GM21423 (cell line): ENCODE measurements at regions not wholly inside any gene's neighbourhood (a gene's known extent, or its start where the extent isn't known, plus 50 kb on each side); places are given as distances from the start of the nearest gene placed in this dataset.

Source experiments
- ATAC-seq: cut with Tn5 transposase; IDR thresholded peaks from one replicate; pipeline ENCODE4 v1.9.1; 2021; ENCODE audit warnings: mild to moderate bottlenecking, moderate library complexity; ENCODE audit not compliant: unreplicated experiment

DNA sequence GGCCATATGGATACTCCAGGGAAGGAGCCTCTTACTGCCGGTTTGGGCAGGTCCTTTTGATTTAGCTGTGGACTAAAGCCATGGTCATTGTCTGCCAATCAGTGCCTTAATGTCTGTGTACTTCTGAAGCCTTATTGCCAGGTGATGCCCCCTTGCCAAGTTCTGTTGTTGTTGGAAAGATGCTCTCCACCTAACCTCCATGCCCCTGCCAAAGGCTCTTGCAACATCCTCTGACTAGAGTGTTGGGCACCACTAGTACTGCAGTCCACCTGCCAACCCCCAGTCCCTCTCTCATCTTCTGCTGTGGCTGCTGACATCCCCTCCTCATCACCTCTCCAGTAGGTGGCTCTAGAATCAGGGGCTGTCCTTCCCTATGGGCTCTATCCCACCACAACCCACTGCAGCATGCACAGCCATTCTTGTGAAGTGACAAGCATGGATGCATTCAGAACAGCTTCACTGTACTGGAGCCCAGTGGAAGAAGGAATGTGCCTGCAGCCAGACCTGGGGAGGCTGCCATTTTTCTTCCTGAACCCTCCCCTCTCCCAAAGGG lies 375.3 kb upstream of the CDH5 start:
- ATAC-seq, result no peak

DNA sequence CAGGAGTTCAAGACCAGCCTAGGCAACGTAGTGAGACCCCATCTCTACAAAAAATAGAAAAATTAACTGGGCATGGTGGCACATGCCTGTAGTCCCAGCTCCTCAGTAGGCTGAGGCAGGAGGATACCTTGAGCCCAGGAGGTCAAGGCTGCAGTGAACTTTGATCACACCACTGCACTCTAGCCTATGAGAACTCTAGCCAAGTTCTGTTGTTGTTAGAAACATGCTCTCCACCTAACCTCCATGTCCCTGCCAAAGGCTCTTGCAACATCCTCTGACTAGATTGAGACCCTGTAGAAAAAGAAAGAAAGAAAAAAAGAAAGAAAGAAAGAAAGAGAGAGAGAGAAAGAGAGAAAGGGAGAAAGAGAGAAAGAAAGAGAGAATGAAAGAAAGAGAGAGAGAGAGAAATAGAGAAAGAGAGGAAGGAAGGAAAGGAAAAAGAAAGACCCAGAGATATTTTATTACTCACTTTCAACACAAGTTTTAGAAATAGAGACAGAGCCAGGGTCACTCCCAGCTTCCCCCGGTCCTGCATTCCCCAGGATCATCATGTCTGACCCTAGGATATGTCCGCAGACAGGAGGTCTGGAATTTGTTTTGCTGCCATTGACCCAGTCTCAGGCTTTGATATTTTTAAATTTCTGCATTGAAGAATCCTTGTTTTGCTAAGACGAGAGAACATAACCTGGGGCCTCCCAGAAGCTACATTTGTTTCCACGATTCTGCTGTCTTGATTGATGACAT lies 376.5 kb upstream of the CDH5 start:
- no peak for ATAC-seq

DNA sequence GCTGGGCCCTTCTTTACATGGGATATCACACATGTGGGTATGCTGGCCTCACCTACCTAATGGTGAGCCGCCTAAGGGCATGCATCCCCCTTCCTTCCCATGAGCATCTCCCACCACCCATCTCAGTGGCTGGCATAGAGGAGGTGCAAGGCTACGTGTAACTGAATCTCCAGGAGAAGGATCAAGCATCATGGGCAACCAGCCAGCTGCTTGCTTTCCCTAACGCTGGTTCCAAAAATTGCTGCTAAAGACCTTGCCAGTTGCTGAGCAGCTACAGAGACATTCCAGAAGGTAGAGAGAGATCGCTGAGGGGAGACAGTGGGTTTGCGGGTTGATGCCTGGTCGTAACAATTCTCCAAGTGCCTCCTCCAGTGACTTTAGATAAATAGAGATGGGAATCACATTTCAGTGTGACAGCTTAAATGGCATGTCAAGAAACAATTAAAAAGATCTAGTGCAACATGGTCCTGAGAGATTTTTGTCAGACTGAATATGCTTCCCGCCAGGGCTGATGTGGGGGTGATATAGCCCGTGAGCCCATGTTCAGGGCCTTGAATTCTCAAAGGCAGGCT lies 378.4 kb upstream of the CDH5 start:
- no peak for ATAC-seq

DNA sequence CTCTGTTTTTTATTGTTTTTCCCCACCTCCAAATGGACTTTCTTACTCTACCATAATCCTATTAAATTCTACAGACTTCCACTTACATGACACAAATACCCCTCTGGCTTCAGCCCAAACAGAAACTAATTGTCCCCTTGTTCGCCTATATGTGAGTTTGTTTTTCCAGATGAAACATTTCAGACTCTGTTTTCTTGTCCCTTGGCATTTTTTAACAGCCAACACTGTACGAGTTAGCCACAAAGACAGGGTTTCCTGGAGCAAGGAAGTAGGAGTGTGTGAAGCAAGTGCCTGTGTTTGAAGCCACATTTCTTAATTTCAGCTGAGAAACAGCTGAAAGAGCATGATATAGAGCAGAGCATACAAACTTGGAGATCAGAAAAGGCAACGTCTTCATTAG lies 382.2 kb upstream of the CDH5 start:
- no peak for ATAC-seq

DNA sequence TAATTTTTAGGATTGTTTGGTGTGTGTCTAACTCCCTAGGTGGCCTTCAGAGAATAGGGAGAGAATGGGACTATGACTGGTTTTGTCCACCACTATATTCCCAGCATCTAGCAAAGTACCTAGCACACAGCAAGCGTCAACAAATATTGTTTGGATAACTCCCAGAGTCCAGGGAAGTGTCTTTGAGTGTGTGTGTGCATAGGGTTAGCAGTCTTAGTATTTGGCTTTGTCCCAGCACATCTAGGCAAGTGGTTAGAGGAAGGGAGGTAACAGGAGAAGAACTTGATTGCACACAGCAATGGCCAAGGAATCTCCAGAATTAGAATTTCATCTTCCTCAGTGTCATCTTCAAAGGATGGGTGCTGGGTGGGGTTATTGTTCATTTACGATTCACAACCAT lies 385.4 kb upstream of the CDH5 start:
- ATAC-seq, result no peak

DNA sequence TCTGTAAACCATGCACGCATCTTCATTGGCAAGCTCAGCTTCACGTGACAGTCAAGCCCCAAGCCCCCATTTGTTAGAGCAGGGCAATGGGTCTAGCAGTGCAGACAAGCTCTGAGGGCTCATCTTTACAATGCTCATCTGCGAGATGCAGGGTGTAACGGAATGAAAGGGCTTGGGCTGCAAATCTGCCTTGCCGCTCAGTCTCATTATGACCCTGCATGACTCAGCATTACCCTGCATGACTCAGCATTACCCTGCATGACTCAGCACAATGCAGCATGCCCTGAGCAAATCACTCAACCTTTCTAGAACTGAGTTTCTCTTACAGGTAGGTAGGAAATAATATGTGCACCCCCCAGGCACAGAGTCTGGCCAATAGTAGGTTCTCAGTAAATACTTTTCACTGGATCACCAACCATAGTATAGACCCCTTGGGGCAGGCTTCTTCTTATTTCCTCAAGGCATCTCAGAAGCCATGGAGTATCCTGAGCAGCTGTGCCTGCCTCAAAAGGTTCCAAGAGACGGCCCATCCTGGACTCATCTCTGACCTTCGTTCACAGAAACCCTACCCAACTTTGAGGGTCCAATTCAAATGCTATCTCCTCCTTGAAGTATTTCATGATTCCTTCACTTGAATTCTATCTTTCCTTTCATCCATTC lies 391.3 kb upstream of the CDH5 start:
- ATAC-seq, result no peak

DNA sequence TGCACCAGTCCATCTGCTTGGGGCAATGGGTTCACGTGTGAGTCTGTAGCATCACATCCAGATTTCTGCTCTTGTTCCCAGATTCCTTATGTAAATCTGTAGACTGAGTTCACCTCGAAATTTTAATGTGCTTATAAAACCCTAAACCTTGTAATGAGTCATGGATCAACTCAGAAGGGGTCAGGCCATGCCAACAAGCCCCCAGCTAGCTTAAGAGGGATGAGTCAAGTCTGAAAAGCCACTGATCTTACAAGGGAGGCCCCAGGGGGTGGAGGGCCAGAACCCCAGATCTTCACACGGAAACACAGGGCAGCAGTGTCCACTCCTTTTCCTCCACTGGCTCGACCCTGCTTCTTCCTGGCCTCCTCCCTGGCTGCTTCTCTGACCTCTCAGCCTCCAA lies 399.1 kb upstream of the CDH5 start:
- ATAC-seq, result no peak

DNA sequence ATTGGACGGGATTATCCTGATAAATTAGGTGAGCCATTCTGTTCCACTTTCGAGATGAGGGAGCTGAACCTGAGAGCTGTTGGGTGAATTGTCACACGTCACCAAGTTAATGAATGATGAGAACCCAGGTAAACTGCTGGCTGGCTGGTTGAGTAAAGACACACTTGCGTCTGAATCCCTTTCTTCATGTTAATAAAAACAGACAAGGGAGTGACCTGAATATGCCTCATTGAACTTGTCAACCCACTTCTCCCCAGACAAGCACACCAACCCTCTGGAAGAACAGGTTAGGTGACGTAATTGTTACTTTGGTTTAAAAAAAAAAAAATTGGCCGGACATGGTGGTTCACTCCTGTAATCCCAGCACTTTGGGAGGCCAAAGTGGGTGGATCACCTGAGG lies 400.9 kb upstream of the CDH5 start:
- ATAC-seq, result no peak

DNA sequence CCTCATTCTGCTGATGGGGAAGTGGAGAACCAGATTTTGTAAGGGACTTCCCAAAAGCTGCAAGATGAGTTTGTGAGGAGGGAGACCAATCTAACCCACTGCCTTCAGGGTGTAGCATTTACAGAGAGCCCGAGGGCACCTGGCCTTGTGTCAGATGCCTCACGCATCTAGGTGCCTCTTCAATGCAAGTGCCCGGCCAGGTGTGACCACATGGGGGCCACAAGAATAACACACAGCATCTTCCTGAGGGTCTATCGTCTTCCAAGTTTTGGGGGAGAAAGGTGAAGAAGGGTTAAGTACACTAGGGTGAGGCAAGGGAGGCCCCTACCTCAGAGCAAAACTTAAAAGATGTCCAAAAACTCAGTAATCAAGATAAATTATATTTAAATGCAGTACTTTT lies 401.7 kb upstream of the CDH5 start:
- ATAC-seq, result no peak

DNA sequence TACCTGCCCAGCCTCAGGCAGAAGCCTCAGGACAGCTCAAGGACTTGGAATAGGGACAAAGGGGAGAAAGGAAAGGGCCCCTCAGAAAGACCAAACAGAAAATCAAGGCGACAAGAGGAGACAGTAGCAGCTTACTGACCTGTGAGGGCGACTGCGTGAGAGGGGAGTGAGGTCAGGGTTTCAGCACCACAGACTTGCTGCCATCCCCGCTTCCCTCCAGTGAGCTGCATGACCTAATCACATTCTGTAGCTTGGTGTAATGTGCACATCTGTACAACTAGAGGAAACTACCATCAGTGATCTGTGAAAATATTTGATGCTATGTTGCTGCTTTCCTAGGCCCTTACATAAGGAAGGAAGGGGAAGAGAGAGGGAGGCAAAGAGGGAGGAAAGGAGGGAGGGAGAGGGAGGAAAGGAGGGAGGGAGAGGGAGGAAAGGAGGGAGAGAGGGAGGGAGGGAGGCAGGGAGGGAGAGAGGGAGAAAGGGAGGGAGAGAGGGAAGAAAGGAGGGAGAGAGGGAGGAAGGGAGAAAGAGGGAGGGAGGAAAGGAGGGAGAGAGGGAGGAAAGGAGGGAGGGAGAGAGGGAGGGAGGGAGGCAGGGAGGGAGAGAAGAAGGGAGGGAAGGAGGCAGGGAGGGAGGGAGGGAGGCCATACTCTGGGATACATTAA lies 404.9 kb upstream of the CDH5 start:
- no peak for ATAC-seq

DNA sequence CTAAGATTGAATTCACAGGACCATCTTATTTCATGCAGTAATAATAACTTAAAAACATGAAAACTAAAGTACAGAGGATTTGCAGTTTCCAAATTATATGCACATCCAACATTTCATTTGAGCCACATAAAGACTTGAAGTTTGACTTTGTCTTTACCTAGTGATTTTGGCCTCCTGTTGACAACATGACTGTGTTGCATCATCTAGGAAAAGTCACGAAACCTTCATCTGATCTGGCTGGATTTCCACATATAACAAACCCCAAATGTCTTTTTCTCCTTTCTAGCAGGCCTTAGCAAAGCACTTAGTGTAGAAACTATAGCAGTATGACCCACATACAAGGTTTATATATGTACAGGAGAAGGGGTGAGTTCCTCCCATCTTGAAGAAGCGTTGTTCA lies 406.5 kb upstream of the CDH5 start:
- ATAC-seq, result no peak

DNA sequence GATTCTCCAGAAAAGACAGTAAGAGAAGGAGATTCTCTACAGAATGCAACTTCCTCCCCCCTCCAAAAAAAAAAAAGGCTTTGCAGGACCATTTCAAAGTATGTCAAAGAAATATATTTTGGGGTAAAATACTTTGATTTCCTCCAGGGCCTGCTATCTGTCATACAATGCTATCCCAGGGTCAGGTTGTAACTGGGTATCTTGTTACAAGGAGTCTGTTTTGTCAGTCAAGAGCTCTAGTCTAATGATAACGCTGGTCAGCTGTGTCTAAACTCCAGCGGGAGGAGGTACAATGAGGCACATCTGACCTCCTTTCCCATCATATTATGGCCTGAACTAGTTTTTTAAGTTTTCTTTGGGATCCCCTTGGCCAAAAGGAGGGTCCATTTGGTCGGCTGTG lies 408.4 kb upstream of the CDH5 start:
- no peak for ATAC-seq

DNA sequence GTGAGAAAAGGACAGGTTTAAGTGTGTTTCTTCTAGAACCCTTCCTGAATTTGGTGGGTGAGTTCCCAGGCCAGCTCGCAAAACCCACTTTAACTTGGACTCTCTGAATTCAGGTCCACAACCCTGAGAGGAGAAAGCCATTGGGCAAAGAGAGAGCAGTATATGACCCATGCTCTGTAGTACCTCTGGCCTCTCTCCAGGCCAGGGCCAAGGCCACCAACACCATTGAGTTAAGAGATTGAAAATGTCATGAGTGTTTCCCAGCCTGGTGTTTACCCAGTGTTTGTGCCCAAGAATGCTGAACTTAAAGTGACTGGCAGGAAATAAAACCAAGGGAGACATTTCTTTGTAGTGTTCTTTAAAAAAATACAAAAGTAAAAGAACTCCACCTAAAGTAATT lies 410.4 kb upstream of the CDH5 start:
- ATAC-seq, result no peak

DNA sequence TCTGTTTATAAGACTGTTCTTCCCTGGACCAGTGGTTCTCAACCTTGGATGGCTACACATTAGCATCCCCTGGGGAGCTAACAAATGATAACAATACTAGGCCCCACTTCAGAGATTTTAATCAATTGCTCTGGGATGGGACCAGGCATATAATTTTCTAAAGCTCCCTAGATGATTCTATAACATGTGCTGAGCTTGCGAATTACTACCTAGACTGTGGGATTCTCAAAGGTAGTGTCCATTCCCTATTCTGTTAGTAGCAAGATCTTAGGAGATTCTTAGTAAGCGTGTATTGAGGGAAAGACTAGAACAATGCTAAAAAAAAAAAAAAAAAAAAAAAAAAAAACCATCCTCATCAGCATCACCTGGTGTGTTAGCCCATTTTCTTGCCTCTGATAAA lies 412.0 kb upstream of the CDH5 start:
- ATAC-seq, result no peak

DNA sequence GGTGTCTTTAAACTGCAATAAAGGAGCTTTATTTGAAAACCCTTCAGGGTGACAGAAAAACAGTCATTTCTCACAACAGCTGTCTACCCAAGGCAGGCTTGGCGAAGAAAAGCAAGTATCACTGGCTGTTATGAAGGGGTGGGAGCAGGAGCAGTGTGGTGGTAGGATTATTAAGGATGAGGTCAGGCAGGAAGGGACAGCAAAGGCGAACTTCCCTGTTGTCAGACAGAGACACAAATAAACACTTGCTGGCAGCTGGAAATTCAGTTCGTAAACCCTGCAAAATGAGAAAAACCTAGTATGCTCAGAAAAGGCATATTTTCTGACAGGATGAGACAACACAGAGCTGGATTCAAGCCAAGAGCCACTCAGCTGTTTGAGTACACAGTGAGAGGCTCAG lies 416.3 kb upstream of the CDH5 start:
- ATAC-seq, result no peak

DNA sequence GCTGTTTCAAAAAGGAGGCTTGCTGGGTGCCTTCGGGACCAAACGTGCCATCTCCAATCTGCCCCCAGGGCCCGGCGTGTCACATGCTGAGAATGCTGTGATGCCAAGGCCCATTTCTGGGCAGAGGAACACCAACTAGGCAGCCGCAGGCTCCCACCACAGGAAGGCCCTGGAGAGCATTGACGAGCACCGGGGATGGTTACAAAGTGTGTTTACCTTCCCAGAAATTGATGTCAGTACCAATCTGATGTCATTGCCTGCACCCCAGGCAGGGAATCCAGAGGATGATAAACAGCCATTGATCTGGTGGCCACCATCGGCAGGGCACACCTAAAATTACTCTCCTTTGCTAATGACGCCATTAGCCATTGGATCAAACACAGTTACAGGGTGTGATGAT lies 418.1 kb upstream of the CDH5 start:
- no peak for ATAC-seq

DNA sequence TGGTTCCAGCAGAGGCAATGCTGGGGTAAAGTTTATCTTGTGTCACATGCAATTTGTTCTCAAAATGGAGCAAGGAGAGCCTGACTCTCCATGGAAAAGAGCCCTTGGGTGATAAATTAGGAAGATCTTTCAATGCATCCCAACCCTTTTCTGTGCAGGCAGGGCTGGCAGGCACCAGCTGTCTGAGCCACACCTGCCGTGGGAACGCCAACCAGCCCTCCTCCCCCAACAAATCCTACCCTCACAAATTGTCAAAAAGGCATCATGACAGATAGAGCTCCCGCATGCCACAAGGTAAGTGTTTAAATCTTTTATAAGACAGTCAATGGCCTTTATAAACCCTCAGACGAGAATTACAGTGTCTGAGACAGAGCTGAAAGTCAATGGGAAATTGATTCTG lies 418.5 kb upstream of the CDH5 start:
- ATAC-seq, result no peak

DNA sequence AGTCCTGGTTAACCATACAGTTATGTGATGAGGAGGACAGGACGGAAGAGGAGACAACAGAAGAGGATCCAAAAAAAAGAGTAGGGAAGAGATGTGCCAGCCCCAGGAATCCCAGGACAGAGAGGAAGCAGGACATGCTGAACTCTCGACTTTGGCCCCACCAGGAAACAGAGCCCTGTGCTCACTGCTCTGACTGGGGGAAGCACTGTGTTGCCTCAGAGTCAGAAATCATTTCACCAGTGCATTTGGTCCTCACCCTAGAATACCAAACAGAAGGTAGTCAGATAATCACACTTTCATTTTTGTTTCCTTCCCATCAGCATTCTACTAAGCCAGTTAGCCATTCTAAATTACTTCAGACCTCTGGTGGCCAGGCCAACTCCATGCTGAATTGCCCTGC lies 421.0 kb upstream of the CDH5 start:
- ATAC-seq, result no peak

DNA sequence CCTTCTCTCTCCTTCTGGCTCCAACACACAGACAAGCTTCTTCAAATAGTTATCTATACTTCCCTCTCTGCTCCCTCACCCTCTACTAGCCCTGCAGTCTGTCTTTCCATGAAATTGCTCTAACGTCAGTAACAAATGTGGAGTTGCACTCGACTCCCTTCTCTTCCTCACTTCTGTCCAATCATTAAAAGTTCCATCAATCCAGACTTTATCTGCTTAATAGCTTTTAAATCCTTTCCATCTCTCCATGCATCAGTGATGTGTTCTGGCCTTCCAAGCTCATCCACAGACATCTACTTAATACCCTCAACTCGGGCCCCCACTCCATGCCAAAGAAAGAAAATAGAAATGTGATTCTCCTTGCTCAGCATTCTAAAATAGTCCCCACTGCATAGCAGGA lies 422.1 kb upstream of the CDH5 start:
- ATAC-seq, result no peak

DNA sequence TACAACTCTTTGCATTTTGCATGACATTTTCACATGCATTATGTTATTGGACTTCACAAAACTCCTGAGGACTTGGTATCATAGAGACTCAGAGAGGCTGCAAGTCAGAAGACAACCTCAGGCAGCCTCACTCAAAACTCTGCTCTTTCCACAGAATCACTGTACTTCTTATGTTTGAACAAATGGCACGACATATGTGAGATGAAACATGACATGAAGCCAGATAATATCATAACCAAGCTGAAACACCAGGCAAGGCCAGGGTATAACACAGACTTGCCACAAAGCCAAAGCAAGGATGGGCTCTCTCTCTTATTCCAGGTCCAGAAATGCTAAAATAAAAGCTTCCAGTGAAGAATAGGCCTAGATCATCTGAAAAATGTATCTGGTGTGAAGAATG lies 425.8 kb upstream of the CDH5 start:
- ATAC-seq, result no peak

DNA sequence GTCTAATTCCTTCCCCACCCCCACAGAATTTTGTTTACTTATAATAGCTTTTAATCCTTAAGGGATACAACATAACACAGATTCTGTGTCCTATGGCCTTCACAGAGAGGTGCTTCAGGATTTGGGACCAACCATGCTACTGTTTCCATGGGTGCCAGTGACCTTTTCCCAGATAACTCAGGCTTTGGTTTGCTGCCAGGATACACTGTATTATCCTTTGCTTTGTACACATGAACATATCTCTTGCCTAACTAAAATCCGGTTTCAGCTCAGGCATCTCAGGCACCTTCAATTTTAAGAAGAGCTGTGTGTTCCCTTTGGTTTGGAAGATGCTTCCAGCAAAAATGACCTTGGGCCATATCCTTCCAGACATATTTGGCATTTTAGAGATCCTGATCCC lies 428.4 kb upstream of the CDH5 start:
- no peak for ATAC-seq

DNA sequence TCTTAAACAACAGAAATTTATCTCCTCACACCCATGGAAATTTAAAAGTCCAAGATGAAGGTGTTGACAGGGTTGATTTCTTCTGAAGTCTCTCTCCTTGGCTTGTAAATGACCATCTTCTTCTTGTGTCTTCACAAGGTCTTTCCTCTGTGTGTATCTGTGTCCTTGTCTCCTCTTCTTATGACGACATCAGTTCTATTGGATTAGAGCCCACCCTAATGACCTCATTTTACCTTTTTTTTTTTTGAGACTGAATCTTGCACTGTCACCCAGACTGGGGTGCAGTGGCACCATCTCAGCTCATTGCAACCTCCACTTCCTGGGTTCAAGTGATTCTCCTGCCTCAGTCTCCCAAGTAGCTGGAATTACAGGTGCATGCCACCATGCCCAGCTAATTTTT lies 429.0 kb upstream of the CDH5 start:
- ATAC-seq, result no peak
